ENCODE measurements at regions not wholly inside any gene's neighbourhood (a gene's known extent, or its start where the extent isn't known, plus 50 kb on each side); places are given as distances from the start of the nearest gene placed in this dataset.
"Not testable (repeated sequence)": the region's sequence is repeated elsewhere in the genome, so short reads cannot be mapped to it uniquely, and the experiment has no call there.

DNA sequence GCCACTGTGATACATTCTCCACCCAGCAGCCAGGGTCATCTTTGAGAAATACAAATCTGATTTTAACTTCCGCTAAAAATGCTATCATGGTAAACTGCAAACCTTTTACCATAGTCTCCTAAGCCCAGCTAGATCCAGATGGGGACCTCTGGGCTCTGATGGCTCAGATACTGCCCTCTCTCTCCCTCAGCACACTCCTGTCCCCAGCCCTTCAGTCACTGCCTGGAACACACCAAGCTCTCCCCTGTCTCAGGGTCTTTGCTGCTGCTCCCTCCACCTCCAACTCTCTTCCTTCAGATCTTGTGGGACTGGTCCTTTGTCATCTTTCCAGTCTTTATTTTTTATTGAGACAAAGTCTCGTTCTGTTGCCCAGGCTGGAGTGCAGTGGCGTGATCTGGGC is 65.1 kb downstream of the SPRY4 start:
- no peak for DNase-seq (ENCODE audit: low spot score)

DNA sequence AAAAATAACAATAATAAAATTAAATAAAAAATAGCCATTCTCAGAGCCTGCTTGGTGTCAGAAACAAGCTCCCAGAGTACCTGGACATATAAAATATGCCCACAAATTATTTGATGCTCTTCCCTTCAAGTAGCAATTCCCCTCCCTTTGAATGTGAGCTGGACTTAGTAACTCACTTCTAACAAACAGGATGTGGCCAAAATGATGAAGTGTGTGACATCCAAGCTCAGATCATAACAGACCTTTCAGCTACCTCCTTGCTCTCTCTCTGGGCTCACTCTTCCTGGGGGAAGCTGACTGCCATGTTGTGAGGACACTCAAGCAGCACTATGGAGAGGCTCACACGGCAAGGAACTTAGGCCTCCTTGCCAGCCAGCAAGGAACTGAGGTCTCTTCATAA is 69.0 kb downstream of the SPRY4 start:
- no peak for DNase-seq (ENCODE audit: low spot score)

DNA sequence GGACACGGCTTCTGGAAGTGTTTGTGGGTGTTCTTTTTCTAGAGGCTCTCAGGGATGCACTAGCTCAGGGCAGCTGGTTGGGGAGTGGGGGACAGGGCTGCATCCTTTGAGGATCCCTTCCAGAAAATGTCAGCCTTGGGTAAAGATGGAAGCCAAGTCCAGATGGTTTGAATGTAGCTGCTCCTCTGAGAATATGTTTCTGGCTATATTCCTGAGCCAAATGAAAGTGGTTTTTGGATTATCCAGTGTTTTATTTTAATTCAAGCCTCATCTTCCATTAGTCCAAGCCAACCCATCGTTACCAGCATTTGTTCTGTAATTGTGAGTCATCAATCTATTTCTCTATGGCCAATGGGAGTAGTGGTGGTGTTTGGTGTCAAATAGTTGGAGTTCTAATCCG is 70.4 kb downstream of the SPRY4 start:
- DNase-seq (ENCODE audit: low spot score), result no peak

DNA sequence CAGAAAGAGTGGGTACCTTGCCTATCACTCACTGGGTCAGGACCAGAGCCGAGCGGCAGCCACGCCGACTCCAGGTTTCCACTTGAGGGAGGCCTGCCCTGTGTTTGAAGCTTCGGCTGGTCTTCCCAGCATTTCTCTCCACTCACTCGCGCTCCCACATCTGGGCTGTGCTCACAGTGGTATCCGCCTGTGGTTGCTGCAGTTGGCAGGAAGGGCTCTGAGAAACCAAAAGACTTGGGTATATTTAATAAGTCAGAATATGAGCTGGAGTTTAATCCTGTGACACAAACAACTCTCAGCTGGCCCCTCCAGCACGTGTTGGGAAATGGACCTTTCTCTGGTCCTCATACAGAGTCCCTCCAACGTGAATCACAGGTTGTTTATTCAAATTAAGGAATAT is 70.9 kb downstream of the SPRY4 start:
- no peak for DNase-seq (ENCODE audit: low spot score)

DNA sequence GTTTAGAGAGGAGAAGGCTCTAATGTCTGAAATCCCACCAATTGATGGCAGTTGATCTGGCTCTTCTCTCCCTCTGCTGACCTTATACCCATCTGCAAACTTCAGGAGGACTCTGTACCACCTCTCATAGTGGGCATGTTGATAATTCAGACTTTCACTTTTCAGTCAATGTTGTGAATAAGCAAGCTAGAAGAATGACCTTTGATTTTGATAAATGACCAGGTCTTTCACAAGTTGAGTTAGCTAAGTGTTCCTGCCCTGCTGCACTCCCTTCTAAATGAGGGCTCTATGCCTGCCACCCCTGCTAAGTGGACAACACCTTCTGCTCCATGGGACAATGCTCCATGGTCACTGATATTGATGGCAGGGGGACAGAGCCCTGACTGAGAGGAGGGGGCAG is 74.7 kb downstream of the SPRY4 start:
- no peak for DNase-seq (ENCODE audit: low spot score)

DNA sequence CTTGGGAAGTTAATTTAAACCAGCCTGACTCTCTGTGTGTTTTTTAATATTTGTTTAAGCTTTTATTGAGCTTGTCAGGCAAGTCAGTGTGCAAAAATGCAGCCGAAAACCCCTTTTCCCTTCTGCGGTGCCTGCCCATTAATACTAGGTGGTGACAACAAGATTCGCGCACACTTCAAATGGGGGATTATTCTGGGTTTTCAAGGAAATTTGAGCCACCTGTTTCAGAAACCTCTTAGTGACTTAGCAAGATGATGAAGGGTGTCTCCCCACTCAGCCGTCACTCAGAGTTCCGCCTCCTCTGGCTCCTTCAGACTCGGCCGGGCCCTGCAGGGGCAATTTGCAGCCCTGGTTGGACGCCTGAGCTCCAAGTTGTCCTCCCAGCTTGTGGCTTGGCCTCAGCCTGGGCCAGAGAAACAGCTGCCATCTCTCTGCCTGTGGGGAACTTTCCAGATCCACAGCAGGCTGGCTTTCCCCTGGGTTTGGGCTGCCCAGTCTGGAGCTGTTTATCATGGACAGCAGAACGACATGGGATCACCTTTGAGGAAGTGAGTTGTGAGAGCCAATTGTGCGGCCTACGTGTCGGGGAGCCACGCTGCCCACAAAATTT is 75.9 kb downstream of the SPRY4 start:
- DNase-seq (ENCODE audit: low spot score), result no peak

DNA sequence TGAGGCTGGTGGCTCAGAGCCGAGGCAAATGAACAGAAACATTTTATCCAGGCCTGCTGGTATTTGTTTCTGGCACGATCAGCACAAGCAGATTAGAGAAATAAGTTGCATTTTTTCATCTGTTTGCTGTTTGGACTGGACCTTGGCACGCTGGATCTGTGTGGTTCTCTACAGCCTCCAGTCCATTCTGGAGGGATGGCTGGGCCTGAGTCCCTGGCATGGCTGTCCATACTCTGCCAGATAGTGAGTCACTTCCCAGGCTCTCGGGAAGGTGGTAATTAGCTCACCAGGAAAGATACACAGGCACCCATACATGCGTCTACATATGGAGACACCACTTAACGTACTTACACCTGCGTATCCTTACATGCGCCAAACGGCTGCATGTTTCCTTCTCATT is 78.6 kb downstream of the SPRY4 start:
- DNase-seq (ENCODE audit: low spot score), result no peak

DNA sequence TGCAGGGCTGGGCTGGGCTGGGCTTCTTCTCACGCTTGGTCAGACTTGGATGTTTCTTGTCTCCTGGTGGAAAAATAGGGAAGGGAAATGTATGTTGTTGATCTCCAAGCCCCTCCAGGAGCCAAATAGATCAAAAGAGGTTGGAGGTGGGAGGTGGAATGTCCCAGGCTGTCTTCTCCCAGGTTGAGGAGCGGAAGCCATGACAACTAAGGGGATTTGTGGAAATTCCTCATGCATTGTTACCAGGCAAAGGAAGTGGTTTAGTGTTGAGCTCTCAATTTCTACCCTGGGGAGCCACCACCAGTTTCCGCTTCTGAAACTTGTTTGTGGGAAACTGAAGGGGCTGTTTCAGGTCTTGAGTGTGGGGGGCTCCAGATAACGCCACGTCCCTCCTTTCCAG is 79.0 kb downstream of the SPRY4 start:
- DNase-seq (ENCODE audit: low spot score), result no peak

DNA sequence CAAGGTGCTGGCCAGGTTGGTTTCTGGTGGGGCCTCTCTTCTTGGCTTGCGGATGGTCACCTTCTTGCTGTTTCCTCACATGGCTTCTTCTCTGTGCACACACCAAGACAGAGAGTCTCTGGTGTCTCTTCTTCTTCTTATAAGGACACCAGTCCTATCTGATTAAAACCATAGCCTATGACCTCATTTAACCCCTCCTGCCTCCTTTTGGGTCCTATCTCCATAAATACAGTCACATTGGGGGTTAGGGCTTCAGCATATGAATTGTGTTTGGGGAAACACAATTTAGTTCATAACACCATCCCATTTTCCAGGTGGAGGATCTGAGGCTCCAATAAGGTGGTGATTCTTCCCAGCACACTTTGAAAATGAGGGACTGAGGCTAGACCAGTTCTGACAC is 80.4 kb downstream of the SPRY4 start:
- no peak for DNase-seq (ENCODE audit: low spot score)

DNA sequence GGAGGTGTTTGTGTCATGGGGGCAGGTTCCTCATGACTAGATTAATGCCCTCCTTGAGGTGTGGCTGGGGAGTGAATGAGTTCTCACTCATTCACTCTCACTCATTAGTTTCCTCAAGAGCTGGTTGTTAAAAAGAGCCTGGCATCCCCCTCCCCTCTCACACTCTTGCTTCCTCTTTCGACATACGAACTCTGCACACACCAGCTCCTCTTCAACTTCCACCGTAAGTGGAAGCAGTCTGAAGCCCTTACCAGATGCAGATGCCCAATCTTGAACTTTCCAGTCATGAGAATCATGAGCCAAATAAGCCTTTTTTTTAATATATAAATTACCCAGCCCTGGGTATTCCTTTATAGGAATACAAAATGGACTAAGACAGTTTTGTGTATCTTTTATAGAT is 82.5 kb downstream of the SPRY4 start:
- DNase-seq (ENCODE audit: low spot score), result no peak

DNA sequence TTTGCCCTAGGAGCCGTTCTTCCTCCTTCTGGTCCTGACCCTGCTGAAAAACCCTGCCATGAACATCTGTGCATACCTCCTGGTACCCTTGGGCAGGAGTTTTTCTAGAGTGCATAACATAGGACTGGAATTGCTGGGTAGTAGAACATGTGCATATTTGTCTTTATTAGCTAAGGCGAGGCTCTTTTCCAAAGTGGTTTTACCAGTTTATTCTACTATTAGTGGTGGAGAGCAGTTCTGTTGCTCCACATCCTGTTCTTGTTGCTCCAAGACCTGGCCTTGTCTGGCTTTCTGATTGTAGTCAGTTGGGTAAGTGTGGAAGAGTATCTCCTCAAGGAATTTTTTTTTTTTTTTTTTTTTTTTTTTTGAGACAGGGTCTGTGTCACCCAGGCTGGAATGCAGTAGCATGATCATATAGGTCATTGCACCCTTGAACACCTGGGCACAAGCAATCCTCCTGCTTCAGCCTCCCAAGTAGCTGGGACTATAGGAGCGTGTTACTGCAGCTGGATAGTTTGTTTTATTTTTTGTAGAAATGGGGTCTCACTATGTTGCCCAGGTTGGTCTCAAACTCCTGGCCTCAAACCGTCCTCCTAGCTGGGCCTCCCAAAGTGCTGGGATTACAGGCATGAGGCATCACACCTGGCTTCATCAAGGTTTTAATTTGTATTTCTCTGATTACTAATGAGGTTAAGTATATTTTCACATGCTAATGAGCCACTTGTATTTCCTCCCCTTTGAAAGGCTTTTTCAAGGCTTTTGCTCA is 85.2 kb downstream of the SPRY4 start:
- no peak for DNase-seq (ENCODE audit: low spot score)

DNA sequence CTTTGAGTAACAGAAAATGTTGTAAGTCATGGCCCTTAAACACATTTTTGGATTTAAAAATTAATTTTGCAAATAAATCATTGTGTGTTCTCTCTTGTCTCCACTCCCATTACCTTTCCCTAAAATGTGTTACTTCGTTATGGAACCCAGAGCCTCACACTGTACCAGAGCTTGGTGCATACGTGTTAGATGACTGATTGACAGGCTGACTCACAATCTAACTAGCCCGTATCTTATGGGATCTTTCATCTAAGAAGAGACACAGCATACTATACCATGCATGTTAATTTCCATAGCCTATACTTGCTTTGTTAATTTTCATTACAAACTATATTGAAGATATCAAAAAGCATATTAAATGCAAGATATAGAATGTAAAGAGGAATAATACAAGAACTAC is 87.1 kb downstream of the SPRY4 start:
- DNase-seq (ENCODE audit: low spot score), result no peak

DNA sequence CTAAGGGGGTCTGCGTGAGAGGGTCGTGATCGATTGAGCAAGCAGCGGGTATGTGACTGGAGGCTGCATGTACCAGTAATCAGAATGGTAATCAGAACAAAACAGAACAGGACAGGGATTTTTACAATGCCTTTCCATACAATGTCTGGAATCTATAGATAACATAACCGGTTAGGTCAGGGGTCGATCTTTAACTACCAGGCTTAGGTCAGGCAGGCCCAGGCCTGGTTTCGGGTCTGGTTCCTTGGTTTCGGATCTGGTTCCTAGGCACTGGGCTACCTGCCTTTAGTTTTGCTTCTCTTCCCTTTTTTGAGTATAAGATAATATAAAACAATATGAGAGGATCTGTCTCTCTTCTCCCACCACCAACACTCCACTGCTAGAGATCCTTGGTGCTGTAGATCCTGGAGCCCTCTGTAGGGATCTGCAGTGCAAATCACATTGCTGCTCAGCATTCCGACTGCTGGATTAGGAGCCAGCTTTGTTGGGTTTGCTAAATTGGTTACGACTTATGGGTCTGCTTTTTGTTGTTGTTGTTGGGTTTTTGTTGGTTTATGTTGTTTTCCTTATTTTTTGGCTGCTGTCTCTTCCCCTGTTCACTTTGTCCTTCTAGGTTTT is 88.0 kb downstream of the SPRY4 start:
- not testable (repeated sequence) for DNase-seq (ENCODE audit: low spot score)

DNA sequence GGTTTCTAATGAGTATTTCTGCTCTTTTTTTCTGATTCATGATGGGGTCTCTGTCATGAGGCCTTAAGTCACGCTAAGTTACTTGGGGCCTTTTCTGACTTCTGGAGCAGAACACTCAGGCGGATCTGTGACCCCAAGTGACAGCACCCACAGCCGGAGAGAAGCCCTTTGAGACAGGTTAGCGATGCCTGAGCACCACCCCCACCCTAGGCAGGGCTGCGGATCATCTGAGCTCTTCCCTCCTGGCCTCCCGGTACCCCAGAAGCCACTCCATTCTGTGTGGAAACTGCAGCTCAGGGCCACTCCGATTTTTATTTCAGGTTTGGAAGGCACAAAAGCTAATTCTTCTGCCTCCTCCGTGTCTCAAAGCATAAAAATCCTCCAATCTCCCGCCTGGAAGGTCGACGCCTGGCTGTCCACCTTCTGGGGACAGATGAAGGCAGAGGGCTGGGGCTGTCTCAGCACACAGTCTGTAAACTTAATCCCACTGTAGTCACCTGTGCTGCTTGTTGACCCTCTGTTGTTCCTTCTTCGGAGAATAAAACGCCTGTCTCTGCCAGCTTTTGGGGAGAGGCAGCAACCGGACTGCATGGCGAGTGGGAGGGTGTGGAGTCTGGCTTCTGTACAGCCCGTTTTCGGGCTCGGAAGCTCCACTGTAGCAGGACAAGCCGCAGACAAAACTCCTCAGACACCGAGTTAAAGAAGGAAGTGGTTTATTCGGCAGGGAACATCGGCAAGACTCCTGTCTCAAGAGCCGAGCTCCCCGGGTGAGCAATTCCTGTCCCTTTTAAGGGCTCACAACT is 88.8 kb downstream of the SPRY4 start:
- no peak for DNase-seq (ENCODE audit: low spot score)

DNA sequence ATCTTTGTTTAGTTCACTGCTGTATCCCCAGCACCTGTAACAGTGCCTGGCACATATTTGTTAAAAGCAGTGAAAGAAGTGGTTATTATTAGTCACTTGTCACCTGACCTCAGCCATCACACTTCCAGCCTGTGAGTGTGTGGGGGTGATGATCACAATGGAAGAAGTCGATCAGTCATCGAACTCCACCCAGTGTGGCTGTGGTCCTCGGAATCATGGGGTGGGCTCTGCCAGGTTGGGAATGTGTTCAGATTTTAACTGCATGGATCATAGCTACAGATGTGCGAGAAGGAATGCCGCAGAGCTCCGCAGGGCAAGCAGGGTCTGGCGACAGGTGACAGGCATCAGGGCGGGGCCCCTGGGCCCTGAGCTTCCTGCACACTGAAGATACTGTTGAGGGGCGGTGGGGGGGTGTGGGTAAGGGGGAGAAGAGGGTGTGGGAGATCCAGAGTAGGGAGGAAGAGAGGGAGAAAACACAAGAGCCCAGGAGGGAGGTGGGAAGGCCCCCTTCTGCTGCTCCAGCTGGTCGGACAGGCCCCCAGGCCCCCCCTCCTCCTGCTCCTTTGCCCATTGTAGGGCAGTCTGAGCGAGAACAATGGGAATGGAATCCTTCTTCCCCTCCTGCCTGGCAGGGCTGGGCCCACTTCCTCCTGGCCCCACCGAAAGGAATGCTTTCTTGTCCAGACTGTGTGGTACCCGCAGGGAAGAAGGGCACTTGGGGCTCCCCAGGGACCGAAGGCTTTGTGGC is 89.6 kb downstream of the SPRY4 start:
- DNase-seq (ENCODE audit: low spot score), result no peak

DNA sequence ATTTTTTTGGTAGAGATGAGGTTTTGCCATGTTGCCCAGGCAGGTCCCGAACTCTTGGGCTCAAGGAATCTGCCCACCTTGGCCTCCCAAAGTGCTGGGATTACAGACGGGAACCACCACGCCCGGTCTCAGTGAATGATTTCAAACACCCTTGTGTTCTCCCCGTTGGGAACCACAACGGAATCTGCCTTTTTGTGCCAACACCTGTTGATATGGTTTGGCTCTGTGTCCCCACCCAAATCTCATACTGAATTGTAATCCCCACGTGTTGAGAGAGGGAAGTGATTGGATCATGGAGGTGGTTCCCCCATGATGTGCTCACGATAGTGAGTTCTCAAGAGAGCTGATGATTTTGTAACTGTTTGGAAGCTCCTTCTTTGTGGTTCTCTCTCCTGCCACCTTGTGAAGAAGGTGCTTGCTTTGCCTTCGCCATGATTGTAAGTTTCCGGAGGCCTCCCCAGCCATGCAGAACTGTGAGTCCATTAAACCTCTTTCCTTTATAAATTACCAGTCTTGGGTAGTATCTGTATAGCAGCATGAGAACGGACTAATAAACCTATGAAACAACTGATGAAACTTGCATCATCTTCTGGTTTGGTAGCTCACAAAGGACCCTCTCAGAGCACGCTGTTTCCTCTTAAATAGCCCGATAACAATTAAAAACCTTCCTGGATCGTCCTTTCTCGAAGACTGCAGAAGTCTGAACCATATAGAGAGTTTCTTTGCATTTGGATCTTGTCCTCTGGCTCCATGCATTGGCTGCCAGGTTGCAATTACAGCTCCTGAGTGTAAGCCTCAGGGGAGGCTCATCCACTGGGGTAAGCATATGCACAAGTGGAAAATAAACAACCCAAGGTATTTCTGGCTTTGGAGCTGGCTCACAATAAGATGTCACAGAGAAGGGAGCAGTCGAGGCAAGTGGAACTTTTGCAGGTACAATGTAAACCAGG is 91.5 kb downstream of the SPRY4 start:
- no peak for DNase-seq (ENCODE audit: low spot score)

DNA sequence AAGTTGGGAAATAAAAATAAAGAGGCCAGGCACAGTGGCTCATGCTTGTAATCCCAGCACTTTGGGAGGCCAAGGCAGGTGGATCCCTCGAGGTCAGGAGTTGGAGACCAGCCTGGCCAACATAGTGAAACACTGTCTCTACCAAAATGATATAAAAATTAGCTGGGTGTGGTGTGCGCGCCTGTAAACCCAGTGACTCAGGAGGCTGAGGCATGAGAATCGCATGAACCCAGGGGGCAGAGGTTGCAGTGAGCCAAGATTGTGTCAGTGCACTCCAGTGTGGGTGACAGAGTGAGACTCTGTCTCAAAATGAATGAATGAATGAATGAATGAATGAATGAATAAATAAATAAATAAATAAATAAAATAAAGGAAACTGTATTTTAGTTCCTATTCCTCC is 93.9 kb downstream of the SPRY4 start:
- DNase-seq (ENCODE audit: low spot score), result not testable (repeated sequence)

DNA sequence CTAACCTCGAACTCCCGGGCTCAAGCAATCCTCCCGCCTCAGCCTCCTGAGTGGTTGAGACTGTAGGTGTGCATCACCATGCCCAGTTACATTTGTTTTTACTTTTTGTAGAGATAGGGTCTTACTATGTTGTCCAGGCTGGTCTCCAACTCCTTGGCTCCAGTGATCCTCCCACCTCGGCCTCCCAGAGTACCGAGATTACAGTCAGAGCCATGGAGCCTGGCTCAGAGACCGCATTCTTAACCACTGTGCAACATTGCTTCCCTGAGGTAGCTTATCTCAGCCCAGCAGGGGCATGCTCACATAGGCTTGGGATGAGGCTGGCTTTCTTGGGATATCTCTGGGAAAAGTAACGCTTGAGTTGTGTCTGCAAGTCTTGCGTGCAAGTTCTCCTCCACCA is 99.7 kb downstream of the SPRY4 start:
- DNase-seq (ENCODE audit: low spot score), result no peak

DNA sequence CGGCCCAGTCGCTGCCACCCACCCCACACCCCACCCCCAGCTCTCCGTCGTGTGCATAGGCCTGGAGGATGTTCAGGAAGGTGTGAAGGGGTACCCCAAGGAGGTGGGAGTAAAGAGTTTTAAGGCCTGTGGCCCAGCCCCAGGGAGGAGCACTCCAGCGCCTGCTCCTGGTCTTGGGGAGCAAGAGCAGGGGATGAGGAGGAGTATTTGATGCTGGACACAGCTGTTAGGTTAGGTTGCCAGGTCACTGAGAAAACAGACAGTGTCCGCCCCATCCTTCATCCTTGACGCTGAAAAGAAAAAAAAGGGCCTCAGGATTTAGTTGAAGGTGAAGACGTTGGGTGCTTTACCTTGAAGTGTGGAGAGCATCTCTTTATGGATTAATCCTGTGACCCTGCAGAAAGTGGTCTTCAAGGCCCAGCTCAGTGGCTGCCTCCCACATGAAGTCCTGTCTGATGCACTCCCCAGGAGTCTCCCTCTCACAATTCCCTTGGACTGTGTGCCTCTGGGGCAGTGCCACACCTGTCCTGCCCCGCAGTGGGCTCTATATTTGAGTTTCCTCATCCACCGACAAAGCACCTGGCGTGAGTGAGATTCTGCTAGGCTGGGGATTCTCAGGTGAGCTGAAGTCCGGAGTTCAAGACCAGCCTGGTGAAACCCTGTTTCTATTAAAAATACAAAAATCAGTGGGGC is 101.8 kb downstream of the SPRY4 start:
- no peak for DNase-seq (ENCODE audit: low spot score)

DNA sequence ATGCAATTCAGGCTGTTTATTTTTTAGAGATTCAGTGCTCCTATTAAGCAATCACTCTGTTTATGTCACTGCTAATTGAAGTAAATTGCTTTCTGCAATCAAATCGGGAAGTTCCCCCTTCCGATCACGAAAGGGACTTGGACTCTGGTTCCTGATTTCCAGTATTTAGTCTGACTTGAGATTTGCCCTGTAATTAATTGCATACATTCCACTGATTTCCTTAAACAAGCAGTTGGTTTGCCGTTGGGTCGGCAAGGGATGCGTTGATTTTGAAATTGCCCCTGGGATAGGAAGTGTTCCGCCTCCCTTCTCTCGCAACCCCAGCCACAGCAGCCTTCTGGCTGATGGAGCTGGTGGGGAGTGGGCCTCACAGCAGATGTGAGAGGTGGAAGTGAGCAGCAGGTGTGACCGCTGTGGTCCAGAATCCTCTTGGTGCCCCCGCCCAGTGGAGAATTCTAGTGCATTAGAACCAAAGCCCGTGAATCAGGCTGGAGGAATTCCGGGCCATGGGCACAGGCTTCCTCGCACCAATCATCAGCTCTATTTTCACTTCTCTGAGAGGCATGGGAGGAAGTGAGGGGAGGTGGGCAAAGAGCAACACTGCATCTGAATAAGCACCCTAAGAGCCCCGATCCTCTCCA is 102.5 kb downstream of the SPRY4 start:
- no peak for DNase-seq (ENCODE audit: low spot score)

All from HuH-7.5 (cell line).